NOMO-1 treated with DMSO at 0.1 percent for 48 hours (cell line): ENCODE measurements at regions not wholly inside any gene's neighbourhood (a gene's known extent, or its start where the extent isn't known, plus 50 kb on each side); places are given as distances from the start of the nearest gene placed in this dataset.

Source experiments
- DNase-seq: peaks from one replicate; lab custom pipeline; 2025; ENCODE audit not compliant: unreplicated experiment; lab: John Stamatoyannopoulos, UW

DNA sequence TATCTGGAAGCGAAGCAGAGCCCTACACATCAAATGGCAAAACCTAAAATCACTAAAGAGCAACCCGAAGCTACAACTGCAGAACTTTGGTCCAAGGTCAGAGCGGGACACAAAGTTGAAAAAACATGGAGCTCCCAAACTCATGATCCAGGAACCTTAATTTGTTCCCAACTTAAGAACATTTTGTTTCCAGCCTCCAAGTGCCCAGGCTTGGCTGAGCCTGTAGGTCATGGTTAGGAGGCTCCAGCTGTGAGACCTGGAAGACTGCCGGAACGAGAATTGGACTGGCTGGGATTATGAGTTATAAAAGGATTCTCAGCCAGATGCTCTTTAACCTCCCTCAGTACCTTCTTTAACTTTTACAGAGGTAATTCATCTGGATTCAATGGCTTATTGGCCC is 349.1 kb upstream of the DDX53 start:
- no peak for DNase-seq

DNA sequence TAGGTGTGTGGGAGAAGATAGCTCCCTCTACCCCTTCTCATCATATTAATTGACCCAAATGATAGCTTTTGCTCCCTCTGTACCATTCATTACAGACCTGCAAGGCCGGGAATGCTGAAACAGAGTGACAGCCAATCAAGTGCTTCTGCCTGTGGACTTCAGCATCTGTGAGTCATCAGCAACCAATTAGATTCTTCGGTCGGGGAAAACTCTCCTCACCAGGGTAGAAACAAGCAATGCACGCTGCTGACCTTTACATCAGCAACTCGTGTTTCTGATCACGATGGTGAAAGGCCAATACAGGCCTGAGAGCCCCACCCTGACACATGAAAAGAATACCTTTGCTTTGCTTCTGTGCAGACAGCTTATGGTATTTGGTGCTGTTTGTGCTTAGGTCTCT is 347.2 kb upstream of the DDX53 start:
- no peak for DNase-seq

DNA sequence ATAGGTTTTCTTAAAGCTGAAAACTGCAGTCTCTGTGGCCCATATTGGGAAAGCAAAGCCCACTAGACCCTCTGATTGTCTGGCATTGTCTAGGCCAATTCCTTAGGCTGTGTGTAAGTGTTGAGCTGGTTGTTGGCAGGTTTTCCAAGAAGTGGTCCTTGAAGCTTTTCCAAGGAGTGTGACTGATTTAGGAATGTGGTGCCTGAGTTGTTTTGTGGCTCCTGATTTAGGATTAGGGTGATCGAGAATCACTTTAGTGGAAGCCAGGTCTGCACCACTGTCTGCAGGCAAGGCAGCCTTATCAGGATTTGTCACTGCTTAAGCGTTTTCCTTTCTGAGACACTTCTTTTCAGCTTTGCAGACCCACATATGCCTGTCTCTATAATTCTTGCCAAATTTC is 339.0 kb upstream of the DDX53 start:
- DNase-seq: no peak

DNA sequence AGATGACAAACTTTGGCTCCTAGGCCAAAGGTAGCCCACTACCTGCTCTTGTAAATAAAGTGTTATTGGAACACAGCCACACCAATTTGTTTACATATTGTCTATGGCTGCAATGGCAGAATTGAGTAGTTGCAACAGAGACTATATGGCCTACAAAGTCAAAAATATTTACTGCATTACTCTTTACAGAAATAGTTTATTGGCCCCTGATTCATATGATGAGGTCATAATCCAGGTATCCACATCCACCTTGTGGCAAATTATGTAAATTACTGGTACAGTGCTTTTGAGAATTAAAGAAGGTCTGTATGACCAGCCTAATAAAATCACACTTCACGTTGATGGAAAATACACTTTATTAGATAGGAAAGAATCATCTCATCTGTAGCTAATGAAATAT is 337.0 kb upstream of the DDX53 start:
- DNase-seq: no peak

DNA sequence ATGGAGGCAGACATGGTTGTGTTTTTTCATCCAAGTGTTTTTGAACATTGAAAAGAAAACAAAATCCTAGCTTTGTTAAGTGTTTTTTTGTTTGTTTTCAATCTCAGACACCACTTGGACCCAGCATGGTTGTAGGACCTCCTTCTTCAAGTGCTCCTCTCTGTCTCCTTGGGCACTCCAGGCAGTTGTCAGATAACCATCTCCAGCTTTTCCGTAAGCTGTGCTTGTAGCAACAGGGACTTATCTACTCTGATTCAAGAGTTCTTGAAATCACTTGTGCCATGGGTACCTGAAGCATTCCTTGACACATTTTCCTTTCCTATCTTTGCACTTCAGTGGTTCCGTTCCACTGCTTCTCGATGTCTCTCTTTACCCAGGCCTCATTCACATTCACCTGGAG is 334.9 kb upstream of the DDX53 start:
- no peak for DNase-seq

DNA sequence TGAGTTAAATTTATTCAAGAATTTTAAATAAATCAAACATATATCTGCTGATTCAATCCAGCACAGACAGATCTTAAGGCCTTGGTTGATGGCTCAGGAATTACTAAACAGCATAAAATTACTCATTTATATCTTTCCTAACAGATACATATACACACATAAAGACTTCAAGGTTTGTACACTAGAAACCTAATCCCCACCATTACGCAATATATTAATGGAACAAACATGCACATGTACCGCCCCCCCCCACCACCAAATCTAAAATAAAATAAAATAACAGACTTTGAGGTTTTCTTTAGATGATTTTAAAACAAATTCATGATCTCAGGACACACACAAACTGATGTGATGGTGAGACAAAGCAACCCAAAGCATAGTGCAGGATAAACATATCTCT is 333.9 kb upstream of the DDX53 start:
- no peak for DNase-seq

DNA sequence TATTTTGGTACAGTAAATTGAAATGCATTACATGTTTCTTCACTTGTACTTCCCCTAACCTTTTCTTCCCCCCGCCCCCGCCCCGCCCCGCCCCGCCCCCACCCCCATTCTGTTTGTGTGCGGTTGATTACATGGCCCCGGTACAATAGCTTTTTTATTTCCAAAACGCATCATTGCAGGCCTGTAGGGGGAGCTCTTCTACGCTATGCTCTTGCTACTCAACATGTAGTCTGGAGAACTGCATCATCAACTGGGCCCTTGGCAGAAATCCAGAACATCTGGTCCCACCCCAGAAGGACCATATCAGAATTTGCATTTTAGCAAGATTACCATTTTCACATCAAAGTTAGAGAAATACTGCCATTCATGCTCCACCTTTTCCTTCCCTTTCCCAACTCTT is 333.3 kb upstream of the DDX53 start:
- DNase-seq: peak; percentile 26

DNA sequence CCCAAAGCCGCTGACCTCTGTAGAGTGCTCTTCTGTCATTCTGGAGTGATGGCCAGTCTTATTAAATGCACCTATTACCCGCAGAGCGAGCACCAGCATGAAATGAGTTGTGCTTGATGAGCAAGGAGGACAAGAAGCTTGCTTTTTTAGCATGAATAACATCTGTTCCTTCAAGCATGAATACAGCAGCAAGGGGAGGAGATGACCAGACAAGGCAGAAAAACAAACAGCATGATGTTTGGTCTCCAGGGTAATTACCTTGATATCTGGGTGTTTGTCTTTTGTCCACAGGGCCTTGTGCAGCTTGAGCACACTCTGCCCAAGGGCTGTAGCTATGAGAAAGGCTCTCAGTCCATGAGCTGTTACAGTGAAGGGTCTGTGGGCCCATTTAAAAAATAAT is 324.8 kb upstream of the DDX53 start:
- DNase-seq: no peak

DNA sequence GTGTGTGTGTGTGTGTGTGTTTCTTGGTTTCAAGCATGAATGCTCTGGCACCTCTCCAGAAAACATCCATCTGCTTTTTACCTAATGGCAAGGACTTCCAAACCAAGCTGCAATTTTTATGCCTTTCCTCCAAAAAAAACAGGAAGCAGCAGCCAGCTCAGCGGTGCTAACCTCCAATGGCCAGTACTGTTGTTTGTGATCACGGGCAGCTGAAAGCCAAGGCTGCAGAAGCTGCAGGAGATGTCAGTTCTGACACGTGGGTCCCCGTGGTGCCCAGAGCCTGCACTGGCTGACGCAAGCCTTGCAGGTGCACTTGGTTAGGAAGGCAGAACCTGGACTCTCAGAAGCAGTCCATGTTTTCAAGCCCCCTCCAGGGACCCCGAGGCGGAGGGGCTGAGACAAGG is 313.6 kb upstream of the DDX53 start:
- peak; percentile 6 for DNase-seq

DNA sequence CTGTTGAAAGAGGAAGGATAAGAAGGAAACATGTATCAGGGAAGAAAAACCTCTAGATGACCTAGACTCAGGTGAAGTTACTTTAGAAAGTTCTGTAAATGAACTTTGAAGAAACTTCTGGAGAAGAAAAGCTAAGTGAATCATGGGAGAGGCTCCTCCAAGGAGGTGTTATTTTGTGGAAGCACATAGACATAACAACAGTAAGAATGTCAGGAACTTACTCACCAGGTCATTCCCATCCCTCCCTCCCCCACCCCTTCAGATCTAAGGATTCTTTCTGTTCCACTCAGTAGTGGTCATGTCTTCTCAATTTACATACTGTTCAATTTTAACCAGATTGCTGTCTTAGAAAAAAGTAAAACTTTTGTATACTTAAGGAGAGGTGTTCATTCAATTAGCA is 310.5 kb upstream of the DDX53 start:
- no peak for DNase-seq

DNA sequence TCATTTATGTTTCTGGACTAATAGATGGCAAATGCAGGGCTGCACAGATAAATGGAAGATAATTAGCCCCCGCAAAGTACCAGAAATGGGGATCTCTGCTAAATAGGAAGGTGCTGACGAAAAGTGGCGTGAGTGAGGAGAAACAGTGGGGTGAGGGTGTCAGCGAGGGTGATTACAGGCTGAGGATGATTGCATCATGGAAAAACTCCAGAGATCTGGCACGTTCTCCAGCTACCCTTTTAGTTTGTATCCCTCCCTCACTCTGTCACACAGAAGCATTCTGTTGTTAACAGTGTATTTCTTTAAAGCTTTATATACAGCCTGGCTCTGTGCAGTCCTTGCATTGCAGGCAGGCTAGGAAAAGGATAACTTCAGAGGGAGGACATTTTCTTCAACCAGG is 309.6 kb upstream of the DDX53 start:
- DNase-seq: no peak

DNA sequence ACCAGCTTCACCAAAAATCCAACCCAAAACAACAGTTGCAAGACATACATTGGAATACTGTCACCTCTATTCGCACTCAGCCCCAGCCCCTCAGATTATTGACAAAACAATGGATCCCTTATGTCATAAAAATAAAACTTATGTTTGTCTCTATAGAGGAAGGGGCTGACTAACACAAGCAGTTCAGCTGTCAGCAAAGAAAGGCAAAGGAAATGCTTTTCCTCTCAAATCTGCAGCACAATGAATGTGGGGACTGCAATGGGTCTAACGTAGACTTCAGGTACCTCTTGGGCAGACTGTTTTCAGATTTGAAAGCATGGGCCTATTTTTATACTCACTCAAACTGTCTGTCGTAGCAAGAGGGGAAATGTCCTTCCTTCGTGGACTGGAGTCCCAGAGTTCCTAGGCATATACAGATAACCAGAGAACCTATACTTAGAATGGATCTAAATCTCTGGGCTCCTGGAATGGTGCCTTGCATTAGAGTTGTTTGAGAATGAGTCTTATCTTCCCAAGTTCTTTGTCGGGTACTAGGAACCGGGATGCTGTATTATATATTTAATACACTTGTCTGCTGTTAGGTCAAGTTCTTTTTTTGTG is 307.7 kb upstream of the DDX53 start:
- no peak for DNase-seq

DNA sequence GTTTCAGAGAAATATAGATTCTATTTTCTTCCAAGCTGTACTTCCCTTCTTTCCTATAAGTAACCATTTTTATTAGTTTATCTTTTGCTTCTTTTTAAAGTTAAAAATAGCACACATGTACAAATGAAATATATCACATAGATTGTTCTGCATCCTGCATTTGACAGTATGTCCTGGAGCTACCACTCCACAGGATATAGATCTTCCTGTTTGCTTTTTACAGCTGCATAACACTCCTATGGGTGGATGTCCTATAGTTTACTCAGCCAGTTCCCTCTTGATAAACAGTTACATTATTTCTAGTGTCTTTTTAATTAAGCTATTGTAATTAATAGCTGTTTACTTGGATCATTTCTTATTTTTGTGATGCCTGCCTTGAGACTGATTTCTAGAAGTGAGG is 301.6 kb upstream of the DDX53 start:
- DNase-seq: no peak

DNA sequence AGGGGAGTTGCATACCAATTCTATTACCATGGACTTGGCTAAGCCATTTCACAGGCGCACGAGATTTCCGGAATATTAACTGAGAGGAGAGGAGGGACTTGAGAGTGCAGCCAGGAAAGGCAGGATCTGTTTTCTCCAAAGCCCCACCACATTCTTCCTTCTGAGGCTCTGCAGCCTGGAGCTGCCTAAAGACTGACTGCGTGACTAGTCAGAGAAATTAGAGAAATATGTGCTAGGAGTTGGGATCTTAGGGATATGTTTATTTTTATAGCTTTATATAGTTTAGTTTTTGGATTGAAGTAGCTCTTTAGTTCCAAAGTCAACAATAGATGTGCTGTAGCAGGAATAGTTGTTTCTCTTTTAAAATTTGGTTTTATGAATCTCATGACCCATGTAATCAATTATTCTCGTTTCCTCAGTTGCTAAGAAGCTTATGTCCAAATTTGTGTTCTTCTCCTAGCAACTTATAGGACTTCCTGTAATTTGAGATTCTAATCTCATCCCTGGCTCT is 300.1 kb upstream of the DDX53 start:
- no peak for DNase-seq

DNA sequence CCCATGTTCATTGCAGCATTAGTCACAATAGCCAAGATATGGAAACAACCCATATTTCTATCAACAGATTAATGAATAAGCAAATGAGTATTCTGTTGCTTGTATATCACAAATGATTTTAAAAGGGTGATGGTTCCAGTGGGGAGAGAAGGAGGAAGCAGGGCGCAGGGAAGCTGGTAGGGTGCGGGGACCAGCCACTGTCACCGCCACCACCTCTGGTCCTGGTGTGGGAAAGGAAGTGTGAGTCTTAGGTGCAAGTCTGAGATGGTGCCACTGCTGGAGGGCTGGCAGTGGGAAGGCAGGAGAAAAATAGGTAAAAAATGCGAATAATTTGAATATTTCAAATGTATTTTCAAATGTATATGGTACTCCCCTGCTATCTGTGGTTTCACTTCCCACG is 286.8 kb upstream of the DDX53 start:
- DNase-seq: no peak

DNA sequence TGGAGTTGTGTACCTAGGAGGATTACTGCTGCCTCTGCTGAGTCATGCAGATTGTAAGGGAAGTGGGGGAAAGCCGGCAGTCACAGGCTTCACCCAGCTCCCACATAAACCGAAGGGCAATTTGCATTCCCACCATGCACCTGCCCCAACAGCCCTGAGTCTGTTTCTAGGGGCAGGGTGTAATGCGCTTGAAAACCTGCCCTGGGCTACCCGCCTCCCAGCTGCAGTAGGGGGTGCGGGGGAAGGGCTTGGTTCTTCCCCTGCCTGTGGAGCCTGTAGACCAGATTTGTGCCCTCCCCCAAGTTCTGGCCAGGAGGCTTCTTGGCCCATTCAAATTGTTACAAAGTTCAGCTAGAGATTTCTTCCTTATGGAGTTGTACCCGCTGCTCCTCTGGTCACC is 269.2 kb upstream of the DDX53 start:
- DNase-seq: no peak

DNA sequence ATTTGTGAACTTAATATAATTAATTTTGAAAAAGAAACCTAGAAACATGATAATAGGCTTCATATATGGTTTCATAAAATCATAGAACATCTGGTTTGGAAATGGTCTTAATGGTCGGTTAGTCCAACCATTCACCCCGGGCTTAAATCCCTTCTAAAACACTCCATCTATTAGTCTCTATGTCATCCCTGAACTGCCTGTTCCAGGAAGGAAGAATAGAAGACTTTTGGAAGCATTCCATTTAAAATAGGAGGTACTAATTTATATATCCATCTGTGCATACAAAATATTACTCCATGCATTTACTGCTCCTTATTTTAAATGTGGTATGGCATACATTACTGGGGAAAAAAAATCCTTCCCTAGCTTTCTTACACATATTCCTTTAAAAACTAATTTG is 262.2 kb upstream of the DDX53 start:
- DNase-seq: no peak

DNA sequence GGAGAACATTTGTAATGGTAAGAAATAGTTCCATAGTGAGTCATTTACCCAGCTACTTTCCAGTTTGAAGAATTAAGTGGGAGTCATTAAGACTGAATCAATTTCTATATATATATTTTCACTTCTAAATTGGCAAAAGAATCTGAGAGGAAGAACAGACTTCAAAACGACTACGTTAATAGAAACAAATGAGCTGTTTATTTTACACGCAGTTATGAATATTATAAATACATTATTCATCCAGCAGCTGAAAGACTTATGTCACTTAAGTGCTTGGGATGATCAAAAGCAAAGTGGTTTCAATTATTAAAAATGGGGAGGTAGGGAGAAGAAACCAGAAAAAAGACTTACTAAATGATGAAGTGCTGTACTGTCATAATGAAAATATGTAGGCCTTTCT is 260.5 kb upstream of the DDX53 start:
- no peak for DNase-seq

DNA sequence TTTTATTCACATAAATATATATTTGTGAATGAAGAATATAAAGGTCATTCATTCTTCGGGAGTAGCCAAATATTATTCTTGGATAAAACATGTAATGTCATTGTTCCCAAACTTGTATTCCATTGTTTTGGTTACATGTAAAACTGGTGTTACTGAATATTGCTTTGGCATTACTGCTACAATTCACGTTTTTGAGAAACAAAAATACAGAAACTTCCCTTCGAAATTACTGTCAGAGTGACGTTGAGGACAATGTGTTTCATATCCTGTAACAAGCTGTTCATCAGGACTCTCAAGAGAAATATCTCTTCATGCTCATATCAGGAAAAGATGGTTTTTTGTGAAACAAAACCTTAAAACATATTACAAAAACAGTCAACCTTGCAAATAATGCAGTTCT is 258.9 kb upstream of the DDX53 start:
- no peak for DNase-seq

DNA sequence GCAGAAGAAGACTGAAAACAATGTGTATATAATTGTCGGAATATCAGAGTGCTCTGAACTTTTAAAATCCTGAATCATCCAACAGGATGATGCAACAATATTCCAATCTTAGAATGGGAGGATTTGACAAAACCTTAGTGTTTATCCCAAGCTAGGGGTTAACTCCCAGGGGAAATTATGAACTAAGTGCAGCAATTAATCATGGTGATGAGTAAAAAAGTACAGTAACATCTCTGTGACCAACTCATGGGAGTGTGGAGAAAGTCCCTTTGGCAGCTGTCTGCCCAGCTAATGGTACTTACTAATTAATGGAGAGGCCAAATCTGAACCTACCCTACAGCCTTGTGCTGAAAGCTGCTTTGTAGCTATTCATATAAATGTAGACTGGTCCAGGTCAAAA is 257.6 kb upstream of the DDX53 start:
- no peak for DNase-seq

DNA sequence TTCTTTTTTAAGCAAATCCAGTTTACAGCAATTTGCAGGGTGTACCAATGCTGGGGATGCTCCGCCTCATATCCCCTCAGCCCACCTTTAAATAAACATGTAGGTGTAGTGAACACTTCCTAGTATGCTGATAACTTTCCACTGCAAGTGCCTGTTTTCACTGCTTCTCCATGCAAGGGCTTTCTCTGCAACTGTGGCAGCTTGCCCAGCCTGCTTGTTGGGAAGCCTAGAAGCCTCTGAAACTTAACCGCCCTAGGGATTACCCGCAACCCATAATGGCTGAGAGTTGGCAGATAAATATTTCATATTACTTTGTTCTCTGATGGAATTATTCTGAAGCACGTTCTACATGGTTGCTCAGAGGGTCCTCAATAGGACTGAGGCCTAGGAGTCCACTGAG is 253.7 kb upstream of the DDX53 start:
- no peak for DNase-seq

DNA sequence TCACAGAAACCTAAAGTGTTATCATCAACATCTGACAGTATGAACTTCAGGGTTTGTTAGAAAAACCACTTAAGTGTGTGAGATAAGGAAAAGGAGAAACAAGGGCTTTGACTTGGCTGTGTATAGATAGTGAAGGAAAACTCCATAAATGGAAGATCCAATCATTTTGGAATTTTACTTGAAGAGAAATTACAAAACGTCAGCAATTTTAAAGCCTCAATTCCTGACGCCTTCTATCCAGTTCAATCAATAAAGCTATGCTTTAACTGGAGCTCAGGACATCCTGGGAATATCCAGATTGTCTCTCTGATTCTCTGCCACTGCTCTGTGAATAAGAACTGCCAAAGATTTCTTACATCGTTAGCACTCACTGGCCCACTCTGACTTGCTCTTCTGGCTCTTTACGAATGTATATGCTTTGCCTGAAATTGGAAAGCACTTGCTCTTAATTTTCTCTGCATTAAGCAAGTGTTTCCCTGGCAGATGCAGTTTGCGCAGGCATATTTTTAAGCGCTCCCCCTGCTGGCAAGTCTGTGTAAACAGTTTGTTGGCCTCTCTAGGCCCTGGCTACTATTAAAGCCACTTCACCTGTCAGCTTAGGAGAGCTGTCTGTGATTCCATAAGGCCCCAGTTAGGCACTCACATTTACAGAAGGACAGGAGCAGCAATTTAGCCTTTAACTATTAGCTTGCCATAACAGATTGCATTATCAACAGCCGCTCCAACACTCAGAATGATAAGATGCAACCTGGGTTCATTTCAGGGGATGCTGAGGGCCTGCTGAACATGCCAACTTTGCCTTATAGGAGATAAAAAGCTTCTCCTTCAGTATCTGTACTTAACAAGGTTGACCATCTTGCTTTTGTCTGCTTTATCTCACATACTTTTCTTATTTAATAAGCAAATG is 251.4 kb upstream of the DDX53 start:
- peak; percentile 30 for DNase-seq
